ENCODE measurements at regions not wholly inside any gene's neighbourhood (a gene's known extent, or its start where the extent isn't known, plus 50 kb on each side); places are given as distances from the start of the nearest gene placed in this dataset.

DNA sequence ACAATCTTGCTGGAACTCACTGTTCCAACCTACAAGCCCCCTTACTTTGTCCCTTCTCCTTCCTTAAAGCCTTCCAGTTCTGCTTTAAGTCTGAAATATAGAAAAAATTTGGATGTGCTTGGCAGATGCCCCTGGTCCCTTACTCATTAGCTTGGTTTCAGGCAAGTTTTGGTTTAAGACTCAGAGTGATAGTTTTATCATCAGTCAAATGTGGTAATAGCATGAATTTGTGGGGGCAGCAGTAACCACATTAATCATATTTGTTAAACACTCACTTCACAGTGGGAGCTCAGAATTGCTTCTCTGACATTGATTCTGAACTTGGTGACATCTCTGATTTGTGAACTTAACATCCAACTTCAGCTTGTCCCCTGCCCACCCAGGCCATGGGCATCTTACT, 58.3 kb upstream of the ALDH1A3 start:
- intact Hi-C loops (cut with micrococcal nuclease), result no loop called here

GRCh38 chr15:100824211-100824610, 55.4 kb upstream of the ALDH1A3 start:
- H3K27ac Mint-ChIP-seq, result no peak overlapping the region
- intact Hi-C loops (cut with micrococcal nuclease), result no loop called here
- Histone ChIP-seq H3K4me1 (ENCODE audit: control insufficient read depth in 2 of 2, insufficient read depth in 2 of 2, low read length in 2 of 2) (no peaks in the 10 kb centered on the region), H3K4me3 (ENCODE audit: low read length) (no peak overlapping the region), H3K27me3 (ENCODE audit: control insufficient read depth in 2 of 2, insufficient read depth in 2 of 2, low read length in 2 of 2) (no peaks in the 10 kb centered on the region), H3K27ac (ENCODE audit: low read depth, low read length) (no peak overlapping the region), H3K9me3 (ENCODE audit: control insufficient read depth in 2 of 3, low read length in 3 of 3) (no peaks in the 10 kb centered on the region), H3K36me3 (ENCODE audit: control insufficient read depth in 2 of 3, insufficient read depth in 3 of 3, low read length in 3 of 3) (no peaks in the 10 kb centered on the region)
- H3K4me3 Mint-ChIP-seq, result no peak overlapping the region
- peaks cover 12 to 33% (median 30%) of the 10 kb centered on the region in 5 donors for H3K27me3 Mint-ChIP-seq
- ATAC-seq (no peak), DNase-seq (no peak)
- H3K9me3 Mint-ChIP-seq, result peaks cover 0 to 5% (median 0%) of the 10 kb centered on the region in 11 donors
- ChIA-PET CTCF (no interaction called here), POLR2A (no interaction called here)
- peaks cover 0 to 4% (median 0%) of the 10 kb centered on the region in 5 donors for H3K36me3 Mint-ChIP-seq
- H3K4me1 Mint-ChIP-seq, result peaks cover 0 to 1% (median 0%) of the 10 kb centered on the region in 7 donors

More for the DNA sequence above, 58.3 kb upstream of the ALDH1A3 start:
- ChIA-PET CTCF (no interaction called here), POLR2A (no interaction called here)
- H3K4me1 Mint-ChIP-seq, result no peaks in the 10 kb centered on the region
- no peak overlapping the region for H3K27ac Mint-ChIP-seq
- no peaks in the 10 kb centered on the region for H3K27me3 ChIP-seq (ENCODE audit: control insufficient read depth in 2 of 2, insufficient read depth in 2 of 2, low read length in 2 of 2)
- no peaks in the 10 kb centered on the region for H3K4me1 ChIP-seq (ENCODE audit: control insufficient read depth in 2 of 2, insufficient read depth in 2 of 2, low read length in 2 of 2)
- peaks cover 0 to 9% (median 2%) of the 10 kb centered on the region in 11 donors for H3K9me3 Mint-ChIP-seq
- DNase-seq (no peak), ATAC-seq (no peak)
- H3K9me3 ChIP-seq (ENCODE audit: control insufficient read depth in 2 of 3, low read length in 3 of 3), result no peaks in the 10 kb centered on the region
- no peak overlapping the region for H3K4me3 Mint-ChIP-seq
- H3K27me3 Mint-ChIP-seq, result peaks cover 17 to 35% (median 20%) of the 10 kb centered on the region in 5 donors
- no peak overlapping the region for H3K27ac ChIP-seq (ENCODE audit: low read depth, low read length)
- no peaks in the 10 kb centered on the region for H3K36me3 Mint-ChIP-seq
- no peak overlapping the region for H3K4me3 ChIP-seq (ENCODE audit: low read length)
- no peaks in the 10 kb centered on the region for H3K36me3 ChIP-seq (ENCODE audit: control insufficient read depth in 2 of 3, insufficient read depth in 3 of 3, low read length in 3 of 3)

DNA sequence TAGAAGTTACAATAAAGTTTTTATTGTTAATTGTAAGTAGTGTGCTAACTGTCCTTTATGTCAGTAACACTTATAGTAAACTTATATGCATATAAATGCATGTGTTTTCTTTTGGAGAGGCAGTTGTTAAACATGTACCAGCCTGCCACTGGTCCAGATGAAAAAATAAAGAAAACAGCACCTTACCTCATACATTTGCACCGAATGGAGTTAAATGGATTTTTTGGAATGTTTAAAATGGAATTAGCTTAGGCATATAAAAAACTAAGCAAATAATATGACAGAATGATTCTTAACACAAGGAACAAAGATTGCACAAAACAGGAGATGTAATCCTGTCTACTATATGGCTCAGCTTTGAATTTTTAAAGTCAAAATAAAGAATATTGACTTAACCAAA, 50.2 kb upstream of the ALDH1A3 start:
- ATAC-seq (no peak), DNase-seq (no peak)
- ChIA-PET CTCF (no interaction called here), POLR2A (no interaction called here)
- no peaks in the 10 kb centered on the region for H3K9me3 ChIP-seq (ENCODE audit: control insufficient read depth in 2 of 3, low read length in 3 of 3)
- Mint-ChIP-seq H3K36me3 (peaks cover 0 to 4% (median 0%) of the 10 kb centered on the region in 5 donors), H3K4me1 (peaks cover 0 to 4% (median 0%) of the 10 kb centered on the region in 7 donors), H3K27ac (no peak overlapping the region), H3K4me3 (no peak overlapping the region), H3K27me3 (peaks cover 5 to 44% (median 33%) of the 10 kb centered on the region in 5 donors), H3K9me3 (no peaks in the 10 kb centered on the region)
- no peaks in the 10 kb centered on the region for H3K27me3 ChIP-seq (ENCODE audit: control insufficient read depth in 2 of 2, insufficient read depth in 2 of 2, low read length in 2 of 2)
- H3K36me3 ChIP-seq (ENCODE audit: control insufficient read depth in 2 of 3, insufficient read depth in 3 of 3, low read length in 3 of 3), result no peaks in the 10 kb centered on the region
- no peak overlapping the region for H3K4me3 ChIP-seq (ENCODE audit: low read length)
- intact Hi-C loops (cut with micrococcal nuclease), result no loop called here
- no peaks in the 10 kb centered on the region for H3K4me1 ChIP-seq (ENCODE audit: control insufficient read depth in 2 of 2, insufficient read depth in 2 of 2, low read length in 2 of 2)
- no peak overlapping the region for H3K27ac ChIP-seq (ENCODE audit: low read depth, low read length)

All from naive thymus-derived CD4-positive, alpha-beta T cell (primary cell).